NCI-H128 (cell line): ENCODE measurements at regions not wholly inside any gene's neighbourhood (a gene's known extent, or its start where the extent isn't known, plus 50 kb on each side); places are given as distances from the start of the nearest gene placed in this dataset.

Experiments used
- DNase-seq: peaks from one replicate; lab custom pipeline; 2025; ENCODE audit not compliant: unreplicated experiment; lab: John Stamatoyannopoulos, UW

GRCh38 chr7:68671671-68672070 lies 926.6 kb upstream of the AUTS2 start:
- no peak for DNase-seq

GRCh38 chr7:68674826-68675225 lies 923.4 kb upstream of the AUTS2 start:
- DNase-seq: no peak

- DNase-seq: no peak
Measured at GRCh38 chr7:68676813-68677535, 921.3 kb upstream of the AUTS2 start.

GRCh38 chr7:68678196-68678595 lies 920.1 kb upstream of the AUTS2 start:
- no peak for DNase-seq

- DNase-seq: no peak
Measured at GRCh38 chr7:68679459-68680234, 918.6 kb upstream of the AUTS2 start.

GRCh38 chr7:68680235-68680872 lies 917.9 kb upstream of the AUTS2 start:
- no peak for DNase-seq

GRCh38 chr7:68682910-68683309 lies 915.4 kb upstream of the AUTS2 start:
- peak; percentile 51 for DNase-seq

- DNase-seq: no peak
Measured at GRCh38 chr7:68684246-68684839, 913.9 kb upstream of the AUTS2 start.

GRCh38 chr7:68684996-68685395 lies 913.3 kb upstream of the AUTS2 start:
- no peak for DNase-seq

- DNase-seq: no peak
Measured at GRCh38 chr7:68688416-68689086, 909.7 kb upstream of the AUTS2 start.

GRCh38 chr7:68689087-68689433 lies 909.2 kb upstream of the AUTS2 start:
- DNase-seq: no peak

GRCh38 chr7:68691261-68692216 lies 906.7 kb upstream of the AUTS2 start:
- DNase-seq: no peak

- no peak for DNase-seq
Measured at GRCh38 chr7:68692511-68692910, 905.8 kb upstream of the AUTS2 start.

- no peak for DNase-seq
Measured at GRCh38 chr7:68694656-68695055, 903.6 kb upstream of the AUTS2 start.

- no peak for DNase-seq
Measured at GRCh38 chr7:68697796-68698280, 900.4 kb upstream of the AUTS2 start.

- no peak for DNase-seq
Measured at GRCh38 chr7:68699090-68699711, 899.1 kb upstream of the AUTS2 start.

GRCh38 chr7:68700414-68700813 lies 897.9 kb upstream of the AUTS2 start:
- DNase-seq: no peak

- DNase-seq: no peak
Measured at GRCh38 chr7:68706291-68706690, 892.0 kb upstream of the AUTS2 start.

GRCh38 chr7:68707159-68707558 lies 891.1 kb upstream of the AUTS2 start:
- no peak for DNase-seq
